HG02970 (cell line): ENCODE measurements at regions not wholly inside any gene's neighbourhood (a gene's known extent, or its start where the extent isn't known, plus 50 kb on each side); places are given as distances from the start of the nearest gene placed in this dataset.

Experiments
- ATAC-seq: cut with Tn5 transposase; IDR thresholded peaks from one replicate; pipeline ENCODE4 v1.9.1; 2021; ENCODE audit warnings: mild to moderate bottlenecking, moderate library complexity, moderate number of reproducible peaks; ENCODE audit not compliant: unreplicated experiment, low FRiP score

DNA sequence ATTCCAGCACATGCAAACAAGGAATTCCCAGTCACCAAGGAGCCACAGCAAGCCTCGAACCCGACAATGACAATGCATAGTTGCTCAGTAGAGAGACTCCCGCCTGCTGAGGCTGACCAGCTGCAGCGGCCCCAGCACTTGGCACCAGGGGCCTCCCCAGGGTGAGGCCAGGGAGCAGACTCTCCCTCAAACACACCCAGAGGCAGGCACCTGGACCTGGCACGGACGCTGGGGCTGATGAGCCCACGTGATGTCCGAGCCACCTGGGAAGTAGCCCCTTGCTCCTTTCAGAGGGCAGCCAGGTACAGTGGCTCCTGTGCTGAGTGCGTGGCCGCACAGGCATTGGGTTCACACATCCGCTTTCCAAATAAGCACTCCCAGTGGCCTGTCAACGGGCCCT, 315.9 kb upstream of the TGFBR2 start:
- no peak for ATAC-seq

DNA sequence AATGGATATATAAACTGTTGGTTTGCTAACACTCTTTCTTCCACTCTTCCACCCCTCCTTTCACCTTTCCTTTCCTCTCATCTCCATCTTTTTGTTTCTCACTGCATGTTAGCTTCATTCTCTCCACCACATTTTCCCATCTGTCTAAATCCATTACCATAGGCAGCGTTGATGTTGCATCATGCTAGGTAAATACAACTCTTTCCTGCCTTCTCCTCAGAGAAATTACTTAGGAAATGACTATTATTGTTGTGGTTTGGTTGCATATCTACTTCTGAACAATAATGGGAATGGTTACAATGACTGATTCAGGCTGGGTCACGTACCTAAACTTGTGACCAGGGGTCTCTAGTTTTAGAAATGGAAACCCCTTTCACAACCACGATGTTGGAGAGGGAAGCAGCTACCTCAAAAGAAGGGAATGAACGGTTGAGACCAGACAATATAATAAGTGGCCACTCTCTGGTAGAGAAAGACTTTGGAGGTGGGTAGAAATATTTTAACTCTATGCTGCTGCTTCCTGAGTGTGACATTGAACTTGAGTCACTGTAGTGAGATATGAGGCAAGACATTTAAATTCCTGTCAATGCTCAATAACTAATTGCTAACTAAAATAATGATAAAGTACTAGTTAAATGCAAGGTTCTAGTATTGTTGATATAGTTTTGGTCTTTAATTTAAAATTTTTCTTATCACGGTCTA, 314.1 kb upstream of the TGFBR2 start:
- no peak for ATAC-seq

DNA sequence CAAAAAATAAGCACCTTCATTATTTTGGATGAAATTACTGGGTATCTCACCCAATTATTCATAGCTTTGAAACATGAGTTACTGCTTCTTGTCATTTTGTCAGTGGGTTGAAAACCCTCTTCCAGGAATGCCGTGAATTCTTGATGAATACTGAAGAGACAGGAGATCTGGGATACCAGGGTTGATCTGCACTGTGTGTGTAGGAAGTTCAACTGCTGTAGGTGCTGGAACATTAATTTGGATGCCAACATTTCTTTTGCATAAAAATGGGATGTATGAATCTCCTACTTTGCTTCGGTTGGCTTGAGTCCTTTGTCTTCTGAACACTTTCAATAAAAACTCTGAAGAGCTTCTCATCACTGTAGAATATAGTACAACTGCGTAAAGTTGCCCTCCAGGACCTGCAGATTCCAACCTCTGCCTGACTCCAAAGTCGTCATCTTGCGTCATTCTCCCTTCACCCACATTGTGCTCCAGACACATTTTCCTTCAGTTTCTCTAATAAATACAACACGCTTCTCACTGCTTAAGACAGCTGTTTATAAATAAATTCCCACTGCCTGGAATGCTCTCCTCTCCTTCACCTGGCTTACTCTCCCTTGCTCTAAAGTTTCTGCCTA, 312.7 kb upstream of the TGFBR2 start:
- ATAC-seq = no peak

DNA sequence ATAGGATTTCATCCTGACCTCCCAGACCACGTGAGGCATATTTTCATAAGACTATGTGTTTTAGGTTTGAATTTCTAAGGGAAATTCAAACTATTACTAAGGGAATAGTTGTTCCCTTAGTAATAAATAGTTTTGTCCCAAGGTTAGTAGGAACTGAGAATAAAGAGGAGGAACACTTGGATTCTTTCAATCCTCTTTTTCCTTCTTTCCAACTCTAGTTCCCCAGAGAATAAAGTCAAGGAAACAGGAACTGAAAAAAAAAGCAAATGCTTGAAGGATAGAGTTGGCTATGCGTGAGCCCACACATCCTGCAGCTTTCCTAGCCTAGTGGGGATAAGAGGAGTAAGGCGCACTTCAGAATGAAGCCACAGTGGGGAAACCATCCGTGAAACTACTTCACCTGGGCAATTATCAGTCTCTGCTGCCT, 312.1 kb upstream of the TGFBR2 start:
- no peak for ATAC-seq

DNA sequence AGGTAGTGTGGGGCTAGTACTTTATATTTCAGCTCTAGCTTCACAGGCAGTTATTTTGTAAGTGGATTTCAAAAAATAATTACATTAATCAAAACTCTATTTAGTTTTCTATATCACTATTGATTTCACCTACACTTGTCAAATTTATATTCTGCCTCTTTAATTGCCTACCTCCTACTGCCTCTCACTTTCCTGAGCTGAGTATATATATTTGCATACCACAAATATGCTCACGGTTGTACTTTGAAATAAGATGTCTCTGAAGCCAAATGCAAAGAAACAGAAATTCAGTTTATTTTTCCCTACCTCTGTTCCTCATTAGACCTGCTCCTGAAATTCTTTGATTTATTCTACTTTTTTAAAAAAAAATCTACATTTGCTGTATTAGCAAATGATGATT, 309.3 kb upstream of the TGFBR2 start:
- ATAC-seq = no peak

DNA sequence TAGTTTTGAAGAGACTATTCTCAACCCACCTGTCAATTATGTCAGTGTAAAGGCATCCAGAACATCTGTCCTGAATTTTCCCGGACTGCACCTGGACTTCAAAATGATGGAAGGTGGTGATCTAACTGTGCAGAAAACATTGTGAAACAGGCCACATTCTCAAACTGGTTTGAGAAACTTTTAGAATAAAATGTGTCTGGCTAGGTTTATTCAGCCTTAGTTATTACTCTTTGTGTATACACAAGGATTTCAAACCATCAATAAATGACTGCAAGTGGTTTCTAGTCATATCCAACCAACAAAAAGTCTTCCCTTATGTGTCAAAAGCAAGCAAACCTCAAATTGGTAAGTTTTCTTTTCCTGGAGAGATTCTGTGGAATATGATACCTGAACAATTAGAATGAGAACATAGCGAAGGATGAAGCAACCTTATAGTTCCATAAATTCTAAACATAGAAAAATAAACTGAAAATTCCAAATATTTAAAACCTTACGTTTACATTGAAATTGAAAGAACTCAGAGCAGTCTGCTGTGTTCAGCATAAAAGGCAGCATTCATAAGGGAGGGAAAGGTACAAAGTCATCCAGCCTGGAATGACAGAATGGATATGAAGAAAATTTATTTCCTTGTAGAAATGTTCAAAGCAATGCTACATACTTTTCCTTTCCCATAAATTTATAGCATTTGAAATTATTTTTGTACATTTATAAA, 306.6 kb upstream of the TGFBR2 start:
- ATAC-seq = no peak

DNA sequence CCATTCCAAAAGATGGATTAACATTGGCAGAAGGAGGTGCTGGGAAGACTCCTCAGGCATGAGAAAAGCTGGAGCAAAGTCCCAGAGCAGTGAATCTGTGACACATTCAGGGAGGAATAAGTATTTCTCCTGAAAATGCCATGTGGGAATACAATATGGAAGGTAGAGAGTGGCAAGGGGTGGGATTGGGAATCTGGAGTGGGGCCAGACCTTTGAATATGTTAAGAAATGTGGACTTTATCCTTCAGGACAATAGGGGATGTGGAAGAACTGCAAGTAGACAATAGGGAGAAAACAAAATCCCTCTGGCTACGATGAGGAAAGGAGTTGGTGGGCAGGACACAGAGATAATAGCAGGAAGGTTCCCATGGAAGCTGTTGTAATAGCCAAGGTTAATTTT, 305.6 kb upstream of the TGFBR2 start:
- ATAC-seq = no peak

DNA sequence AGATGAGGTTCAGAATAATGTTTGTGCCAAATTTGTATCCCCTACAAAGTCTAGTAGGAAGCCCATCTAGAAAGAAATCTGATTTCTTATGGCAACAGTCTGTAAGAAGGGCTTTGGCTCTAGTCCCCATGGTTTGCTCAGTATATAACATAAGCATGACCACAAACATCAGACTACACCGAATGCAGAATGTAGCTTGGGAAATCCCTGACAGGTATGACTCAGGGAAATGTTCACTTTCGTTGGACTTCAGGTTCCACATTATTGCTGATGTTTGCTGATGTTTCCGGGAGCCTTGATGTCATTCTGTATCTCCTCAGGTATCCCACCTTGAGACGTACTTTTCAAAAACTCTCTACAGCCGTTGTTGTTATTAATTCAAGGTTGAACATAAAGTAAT, 304.4 kb upstream of the TGFBR2 start:
- ATAC-seq = no peak

DNA sequence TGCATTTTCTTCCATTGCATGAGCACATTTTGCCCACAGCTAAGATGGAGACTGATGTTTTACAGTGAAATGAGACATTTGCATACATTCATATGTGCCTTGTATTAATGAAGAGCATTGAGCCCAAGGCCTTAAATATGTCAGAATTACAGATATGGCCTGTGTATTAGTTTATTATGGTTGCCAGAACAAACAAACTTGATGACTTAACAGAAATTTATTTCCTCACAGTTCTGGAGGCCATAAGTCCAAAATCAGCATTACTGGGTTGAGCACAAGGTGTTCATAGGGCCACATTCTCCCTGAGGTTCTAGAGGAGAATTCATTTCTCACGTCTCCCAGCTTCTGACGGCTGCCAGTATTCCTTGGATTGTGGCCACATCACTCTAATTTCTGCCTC, 302.6 kb upstream of the TGFBR2 start:
- no peak for ATAC-seq

DNA sequence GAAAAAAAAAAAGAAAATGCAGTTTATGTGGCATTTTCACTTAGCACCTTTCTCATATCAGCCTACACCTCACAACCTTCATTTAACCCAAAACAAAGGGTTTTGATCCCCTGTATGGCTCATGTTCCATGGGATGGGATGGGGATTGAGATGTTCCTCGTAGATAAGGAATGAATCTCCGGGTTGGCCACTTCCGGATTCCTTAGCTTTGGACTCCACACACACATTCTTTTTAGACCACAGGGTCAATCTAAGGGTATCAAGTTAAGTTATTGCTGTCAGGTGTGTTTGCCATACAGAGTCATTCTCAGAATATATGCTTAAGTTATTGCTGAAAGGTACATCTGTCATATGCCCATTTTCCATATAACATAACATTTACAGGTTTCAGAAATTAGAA, 301.4 kb upstream of the TGFBR2 start:
- ATAC-seq = no peak

DNA sequence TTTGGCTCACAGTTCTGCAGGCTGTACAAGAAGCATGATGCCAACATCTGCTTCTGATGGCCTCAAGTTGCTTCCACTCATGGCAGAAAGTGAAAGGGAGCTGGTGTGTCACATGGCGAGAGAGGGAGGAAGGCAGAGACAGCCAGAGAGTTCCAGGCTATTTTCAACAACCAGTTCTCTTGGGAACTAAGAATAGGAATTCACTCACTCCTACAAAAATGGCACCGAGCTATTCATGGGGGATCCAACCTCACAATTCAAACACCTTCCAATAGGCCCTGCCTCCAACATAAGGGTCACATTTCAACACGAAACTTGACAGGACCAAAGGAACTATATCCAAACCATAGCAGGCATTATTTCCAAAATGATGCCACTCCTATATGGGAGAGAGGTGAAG, 299.5 kb upstream of the TGFBR2 start:
- ATAC-seq = no peak

DNA sequence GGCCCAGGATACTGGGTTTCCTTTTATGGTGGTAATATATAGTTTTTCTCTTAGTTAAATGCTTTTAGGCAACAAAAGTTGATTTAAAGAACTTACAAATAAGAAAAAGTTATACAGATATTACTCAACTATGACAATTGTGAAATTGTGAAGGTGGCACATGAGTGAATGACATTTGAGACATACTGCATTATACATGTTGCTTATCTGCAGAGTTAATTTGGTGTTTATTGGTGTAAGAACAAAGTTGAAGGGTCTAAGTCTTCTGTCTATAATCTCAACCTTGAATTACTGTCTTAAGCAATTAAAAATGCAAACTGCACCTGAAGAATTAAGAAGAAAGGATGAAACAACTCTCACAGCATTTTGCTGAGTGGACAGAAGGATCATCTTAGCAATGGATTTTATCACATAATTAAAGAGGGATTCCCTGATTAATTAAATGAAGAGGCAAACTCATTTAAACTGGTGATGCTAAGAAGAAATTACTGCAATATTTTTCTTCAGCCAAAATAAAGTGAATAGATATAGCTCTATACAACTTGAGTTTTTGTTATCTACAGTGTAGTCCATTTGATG, 298.9 kb upstream of the TGFBR2 start:
- ATAC-seq = no peak

DNA sequence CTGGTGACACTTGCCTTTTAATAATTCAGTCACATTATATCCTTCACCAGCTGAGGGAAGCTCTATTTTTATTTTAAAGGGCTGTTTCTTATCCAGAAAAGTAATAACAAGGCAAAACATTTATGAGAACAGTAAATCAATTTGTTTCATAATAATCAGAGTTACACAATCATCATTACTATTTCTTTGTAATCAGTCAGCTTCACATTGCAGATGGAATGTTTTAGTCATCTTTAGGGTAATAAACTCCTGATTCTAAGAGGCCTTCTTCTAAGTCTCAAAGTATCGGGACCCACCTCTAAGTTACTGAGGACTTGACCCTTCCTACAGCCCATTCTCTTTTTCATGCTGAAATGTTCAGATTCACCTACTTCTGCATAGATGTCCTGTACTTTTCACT, 298.3 kb upstream of the TGFBR2 start:
- ATAC-seq = no peak

DNA sequence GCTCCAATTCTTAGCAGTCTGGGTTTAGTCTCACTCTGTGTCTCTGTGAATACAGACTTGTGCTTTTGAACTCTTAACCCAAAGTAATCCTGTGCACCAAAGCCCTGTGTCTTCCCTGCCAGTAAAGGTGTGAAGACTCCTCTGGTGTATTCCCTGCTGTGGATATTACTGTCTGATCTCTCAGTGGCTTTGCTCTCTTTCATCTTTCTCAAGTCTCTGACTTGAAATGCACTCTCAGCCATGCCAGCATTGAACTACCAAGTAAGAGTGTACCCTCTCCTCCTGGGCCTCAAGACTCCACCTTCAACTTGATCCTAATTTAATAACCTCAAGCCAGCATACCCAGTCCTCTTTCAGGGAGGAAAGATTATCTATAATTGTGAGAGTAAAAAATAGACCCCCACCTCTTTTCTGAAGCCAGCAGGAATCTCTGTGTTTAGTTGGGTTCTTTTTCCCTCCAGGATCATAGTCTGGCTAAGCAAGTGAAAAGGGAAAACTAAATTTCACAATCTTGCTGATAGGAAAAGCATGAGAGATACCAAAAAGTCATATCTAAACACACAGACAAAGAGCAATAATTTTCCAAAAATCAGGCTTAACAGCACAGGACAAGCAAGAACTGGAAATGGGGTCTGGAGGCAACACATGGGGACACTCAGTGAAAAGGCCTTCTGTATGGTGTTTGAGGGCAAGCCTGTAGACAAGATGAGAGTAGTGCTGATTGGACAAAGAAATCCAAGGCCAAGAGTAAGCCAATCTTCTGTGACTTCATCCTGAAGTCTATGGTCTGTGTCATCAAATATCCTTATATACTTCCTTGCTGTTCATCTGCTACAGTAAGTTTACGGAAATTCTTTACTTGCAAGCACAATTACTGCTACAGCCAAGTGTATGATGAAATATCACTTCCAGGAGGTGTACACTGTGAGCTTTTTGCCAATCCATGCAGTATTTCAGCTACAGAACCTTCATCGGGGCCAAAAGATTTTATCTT, 296.1 kb upstream of the TGFBR2 start:
- ATAC-seq = no peak

DNA sequence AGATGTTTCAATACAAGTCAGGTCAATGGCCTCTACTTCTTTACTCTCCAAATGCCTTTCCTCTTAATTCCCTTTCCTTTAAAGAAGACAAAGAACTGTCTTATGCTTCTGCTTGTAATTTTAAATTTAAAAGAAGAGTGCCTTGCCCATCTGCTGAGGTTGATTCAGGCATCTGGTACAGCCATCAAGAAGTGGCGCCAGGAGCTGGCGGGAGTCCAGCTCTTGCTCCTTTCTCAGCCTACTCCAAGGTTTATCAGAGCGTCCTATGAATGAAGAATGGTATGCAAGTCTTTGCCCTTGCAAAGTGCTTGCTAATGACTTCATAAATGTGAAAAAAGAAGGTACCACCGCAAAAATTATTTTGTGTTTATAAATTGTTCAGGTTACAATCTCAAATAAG, 294.6 kb upstream of the TGFBR2 start:
- ATAC-seq = no peak

DNA sequence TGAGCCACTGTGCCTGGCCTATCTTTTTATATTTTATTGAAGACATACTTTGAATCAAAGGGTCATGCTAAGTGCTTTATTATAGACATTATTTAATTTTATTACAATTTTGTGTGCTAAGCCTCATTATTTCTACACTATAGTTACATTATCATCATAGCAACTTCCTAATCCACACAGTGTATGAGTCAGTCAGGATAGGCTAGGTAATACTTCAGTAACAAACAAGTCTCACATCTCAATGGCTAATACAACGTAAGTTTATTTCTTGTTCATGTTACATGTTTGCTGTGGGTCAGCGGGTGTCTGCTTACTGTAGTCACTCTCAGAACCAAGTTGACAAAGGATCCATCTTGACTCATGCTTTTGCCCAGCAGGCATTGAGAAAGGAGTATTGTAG, 292.6 kb upstream of the TGFBR2 start:
- ATAC-seq = no peak

DNA sequence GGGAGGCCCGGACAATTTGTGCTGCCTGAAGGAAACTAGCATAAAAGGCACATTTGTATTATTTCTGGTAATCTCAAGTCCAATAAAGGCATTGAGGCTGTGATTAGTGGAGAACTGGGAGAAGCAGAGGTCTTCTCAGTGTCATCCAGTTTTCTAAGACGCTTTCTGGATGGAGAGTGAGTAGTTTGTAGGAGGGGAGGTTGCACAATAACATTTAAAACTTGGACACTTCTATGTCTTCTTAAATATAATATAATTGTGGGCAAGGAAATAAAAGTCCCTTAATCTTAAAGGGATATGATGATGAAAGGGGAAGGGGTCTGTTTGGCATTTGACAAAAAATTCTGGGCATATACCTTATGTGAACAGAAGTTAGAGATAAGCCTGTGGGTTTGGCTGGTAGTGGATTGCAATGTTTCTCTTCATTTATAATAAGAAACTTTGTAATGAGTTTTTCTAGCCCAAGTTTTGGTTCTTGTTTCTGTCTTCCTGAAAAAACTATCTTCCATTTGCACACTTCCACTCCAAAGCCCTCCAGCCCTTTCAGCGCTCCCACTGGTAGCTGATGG, 291.6 kb upstream of the TGFBR2 start:
- ATAC-seq = no peak

DNA sequence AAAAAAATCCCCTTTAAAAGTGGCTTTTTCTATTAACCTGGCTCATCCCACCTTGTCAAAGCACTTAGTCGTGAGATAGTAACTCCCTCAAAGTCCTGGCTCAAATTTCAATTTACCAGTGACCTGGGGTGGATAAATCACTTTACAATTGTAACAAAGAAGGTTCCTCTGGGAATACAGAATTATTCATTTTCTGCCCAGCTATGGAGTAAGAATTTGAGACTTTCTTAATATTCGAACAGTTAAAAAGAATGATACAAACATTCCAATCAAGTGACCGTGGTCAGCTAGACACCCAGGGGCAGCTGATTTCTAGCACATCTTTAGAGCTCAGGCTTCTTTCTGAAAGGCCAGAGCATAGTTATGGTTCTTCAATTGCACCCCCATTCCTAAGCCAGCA, 291.0 kb upstream of the TGFBR2 start:
- ATAC-seq = no peak

DNA sequence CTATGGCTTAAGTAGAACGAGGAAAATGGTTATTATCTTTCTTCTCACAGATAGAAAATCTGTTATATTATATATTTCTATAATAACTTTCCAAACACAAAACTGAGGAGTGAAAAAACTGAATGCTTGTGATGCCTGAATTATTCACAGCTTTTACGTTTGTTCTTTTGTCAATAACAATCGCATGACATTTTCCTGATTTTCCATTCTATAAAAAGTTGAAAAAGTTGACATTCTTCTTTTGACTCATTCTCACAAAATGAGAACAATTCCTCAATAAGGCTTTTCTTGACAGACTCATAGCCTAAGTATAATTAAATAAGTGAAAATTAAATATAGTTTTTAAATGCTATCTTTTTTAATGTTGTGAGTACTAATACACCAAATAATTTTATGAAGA, 288.8 kb upstream of the TGFBR2 start:
- no peak for ATAC-seq

DNA sequence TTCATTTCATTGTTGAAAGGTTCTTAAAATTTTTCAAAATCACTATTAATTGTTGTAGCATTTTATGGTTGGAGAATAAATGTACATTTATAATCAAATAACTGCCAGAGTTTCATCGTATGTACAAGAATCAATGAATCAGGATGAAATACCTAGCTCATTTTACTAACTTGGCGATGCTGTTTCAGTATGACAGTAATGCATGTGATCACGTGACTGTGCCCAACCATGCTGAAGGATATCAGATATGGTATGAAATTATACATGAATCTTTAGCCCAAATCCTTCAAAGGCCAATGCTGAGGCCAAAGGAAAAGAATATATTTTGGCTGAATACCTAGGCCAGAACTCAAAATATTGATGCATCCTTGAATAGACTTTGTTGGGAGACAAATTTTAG, 288.3 kb upstream of the TGFBR2 start:
- no peak for ATAC-seq
